Activated CD4-positive, alpha-beta memory T cell treated with anti-CD3 and anti-CD28 coated beads for 36 hours (primary cell): ENCODE measurements at regions not wholly inside any gene's neighbourhood (a gene's known extent, or its start where the extent isn't known, plus 50 kb on each side); places are given as distances from the start of the nearest gene placed in this dataset.
A peak's percentile ranks its signal among the peaks of the same experiment; 100 is the strongest.

ENCODE experiments used
- CTCF ChIA-PET: fragments of 350-600 bp; sonication (Branson Sonifier 250); formaldehyde crosslinking; loops from one replicate; lab custom pipeline; 2021; ENCODE audit warnings: antibody characterized with exemption, inconsistent platforms; lab: Charles Lee
- POLR2A ChIA-PET: fragments of 350-600 bp; sonication (Branson Sonifier 250); formaldehyde crosslinking; loops from one replicate; lab custom pipeline; 2021; ENCODE audit warnings: antibody characterized with exemption; lab: Charles Lee
- DNase-seq: peaks from one replicate; pipeline ENCODE4 v3.0.0-alpha.2; 2020
- H3K27ac Mint-ChIP-seq: one replicate; pipeline ENCODE4 v1.8.0; 2021; ENCODE audit warnings: mixed read lengths
- H3K27me3 Mint-ChIP-seq: one replicate; pipeline ENCODE4 v1.8.0; 2021; ENCODE audit warnings: mixed read lengths
- H3K36me3 Mint-ChIP-seq: one replicate; pipeline ENCODE4 v1.8.0; 2021; ENCODE audit warnings: mixed read lengths
- H3K4me1 Mint-ChIP-seq: one replicate; pipeline ENCODE4 v1.8.0; 2021; ENCODE audit warnings: low read depth, mixed read lengths
- H3K4me3 Mint-ChIP-seq: one replicate; pipeline ENCODE4 v1.8.0; 2021; ENCODE audit warnings: mild to moderate bottlenecking, mixed read lengths
- H3K9me3 Mint-ChIP-seq: one replicate; pipeline ENCODE4 v1.8.0; 2021; ENCODE audit warnings: mixed read lengths
- intact Hi-C: fragments of 100-400 bp; cut with micrococcal nuclease; formaldehyde crosslinking; loops from one replicate; pipeline ENCODE4 v1.15.1; 2023

GRCh38 chr12:91567100-91567485 lies 384.5 kb upstream of the DCN start:
- no peaks in the 10 kb centered on the region for H3K36me3 Mint-ChIP-seq
- no peak overlapping the region for H3K27ac Mint-ChIP-seq
- CTCF ChIA-PET, result interaction anchor here (1.0 kb wide), 1 partner anchor 11 kb away, joined by 4 read pairs; no protein-coding TSS in a partner anchor
- no peak for DNase-seq
- peaks cover 20% of the 10 kb centered on the region for H3K4me1 Mint-ChIP-seq
- POLR2A ChIA-PET, result no interaction called here
- H3K9me3 Mint-ChIP-seq, result no peaks in the 10 kb centered on the region
- intact Hi-C loops, result no loop called here
- H3K27me3 Mint-ChIP-seq, result no peaks in the 10 kb centered on the region
- H3K4me3 Mint-ChIP-seq, result no peak overlapping the region

- Mint-ChIP-seq H3K4me3 (no peak overlapping the region), H3K27ac (no peak overlapping the region), H3K36me3 (no peaks in the 10 kb centered on the region), H3K4me1 (peaks cover 22% of the 10 kb centered on the region), H3K27me3 (no peaks in the 10 kb centered on the region), H3K9me3 (no peaks in the 10 kb centered on the region)
- no peak for DNase-seq
- CTCF ChIA-PET, result interaction anchor here (1.0 kb wide), 1 partner anchor 11 kb away, joined by 4 read pairs; no protein-coding TSS in a partner anchor
- intact Hi-C loops, result no loop called here
- POLR2A ChIA-PET, result no interaction called here
Observed at GRCh38 chr12:91566328-91567099, 383.9 kb upstream of the DCN start.

- H3K36me3 Mint-ChIP-seq, result no peaks in the 10 kb centered on the region
- DNase-seq, result no peak
- H3K27me3 Mint-ChIP-seq, result no peaks in the 10 kb centered on the region
- intact Hi-C loops, result no loop called here
- ChIA-PET POLR2A (no interaction called here), CTCF (no interaction called here)
- no peak overlapping the region for H3K27ac Mint-ChIP-seq
- peaks cover 24% of the 10 kb centered on the region for H3K4me1 Mint-ChIP-seq
- no peak overlapping the region for H3K4me3 Mint-ChIP-seq
- H3K9me3 Mint-ChIP-seq, result no peaks in the 10 kb centered on the region
Observed at GRCh38 chr12:91565846-91566245, 383.2 kb upstream of the DCN start.

- Mint-ChIP-seq H3K27me3 (no peaks in the 10 kb centered on the region), H3K4me3 (no peak overlapping the region), H3K36me3 (no peaks in the 10 kb centered on the region), H3K27ac (no peak overlapping the region), H3K4me1 (peaks cover 24% of the 10 kb centered on the region), H3K9me3 (no peaks in the 10 kb centered on the region)
- peak; percentile 35 for DNase-seq
- POLR2A ChIA-PET, result no interaction called here
- intact Hi-C loops, result no loop called here
- CTCF ChIA-PET, result interaction anchor here (0.6 kb wide), 1 partner anchor 212 kb away, joined by 3 read pairs; no protein-coding TSS in a partner anchor
Observed at GRCh38 chr12:91565246-91565645, 382.6 kb upstream of the DCN start.

GRCh38 chr12:91563011-91563765 lies 380.6 kb upstream of the DCN start:
- Mint-ChIP-seq H3K27me3 (no peaks in the 10 kb centered on the region), H3K4me3 (no peak overlapping the region), H3K36me3 (peaks cover 6% of the 10 kb centered on the region), H3K27ac (no peak overlapping the region), H3K4me1 (peaks cover 24% of the 10 kb centered on the region), H3K9me3 (peaks cover 13% of the 10 kb centered on the region)
- ChIA-PET POLR2A (no interaction called here), CTCF (interaction anchor here (1.7 to 2.1 kb wide), 2 partner anchors 12 to 14 kb away, joined by 4 to 6 read pairs; no protein-coding TSS in a partner anchor)
- DNase-seq, result no peak
- intact Hi-C loops, result no loop called here

- Mint-ChIP-seq H3K4me3 (no peak overlapping the region), H3K4me1 (peaks cover 24% of the 10 kb centered on the region), H3K36me3 (peaks cover 8% of the 10 kb centered on the region), H3K27ac (no peak overlapping the region), H3K9me3 (peaks cover 16% of the 10 kb centered on the region), H3K27me3 (no peaks in the 10 kb centered on the region)
- POLR2A ChIA-PET, result no interaction called here
- CTCF ChIA-PET, result interaction anchor here (1.7 to 2.1 kb wide), 2 partner anchors 12 to 15 kb away, joined by 4 to 6 read pairs; no protein-coding TSS in a partner anchor
- no peak for DNase-seq
- intact Hi-C loops, result no loop called here
Observed at GRCh38 chr12:91562476-91562875, 379.9 kb upstream of the DCN start.

- Mint-ChIP-seq H3K4me1 (peaks cover 24% of the 10 kb centered on the region), H3K36me3 (peaks cover 9% of the 10 kb centered on the region), H3K4me3 (no peak overlapping the region), H3K27ac (no peak overlapping the region), H3K9me3 (peaks cover 16% of the 10 kb centered on the region), H3K27me3 (no peaks in the 10 kb centered on the region)
- DNase-seq, result no peak
- intact Hi-C loops, result no loop called here
- POLR2A ChIA-PET, result no interaction called here
- CTCF ChIA-PET, result interaction anchor here (1.7 kb wide), 1 partner anchor 13 kb away, joined by 4 read pairs; no protein-coding TSS in a partner anchor
Observed at GRCh38 chr12:91561958-91562325, 379.3 kb upstream of the DCN start.

GRCh38 chr12:91561301-91561957 lies 378.8 kb upstream of the DCN start:
- no peak overlapping the region for H3K27ac Mint-ChIP-seq
- H3K4me3 Mint-ChIP-seq, result no peak overlapping the region
- no peak for DNase-seq
- peaks cover 24% of the 10 kb centered on the region for H3K4me1 Mint-ChIP-seq
- CTCF ChIA-PET, result no interaction called here
- peaks cover 9% of the 10 kb centered on the region for H3K36me3 Mint-ChIP-seq
- peaks cover 16% of the 10 kb centered on the region for H3K9me3 Mint-ChIP-seq
- no peaks in the 10 kb centered on the region for H3K27me3 Mint-ChIP-seq
- intact Hi-C loops, result no loop called here
- POLR2A ChIA-PET, result no interaction called here

GRCh38 chr12:91556909-91557308 lies 374.3 kb upstream of the DCN start:
- peaks cover 4% of the 10 kb centered on the region for H3K4me1 Mint-ChIP-seq
- H3K27ac Mint-ChIP-seq, result no peak overlapping the region
- no peak overlapping the region for H3K4me3 Mint-ChIP-seq
- ChIA-PET POLR2A (no interaction called here), CTCF (no interaction called here)
- intact Hi-C loops, result no loop called here
- H3K9me3 Mint-ChIP-seq, result peaks cover 19% of the 10 kb centered on the region
- H3K36me3 Mint-ChIP-seq, result peaks cover 9% of the 10 kb centered on the region
- peaks cover 6% of the 10 kb centered on the region for H3K27me3 Mint-ChIP-seq
- DNase-seq, result no peak

GRCh38 chr12:91555436-91556415 lies 373.1 kb upstream of the DCN start:
- CTCF ChIA-PET, result no interaction called here
- Mint-ChIP-seq H3K4me1 (peaks cover 2% of the 10 kb centered on the region), H3K27me3 (peaks cover 7% of the 10 kb centered on the region), H3K36me3 (peaks cover 9% of the 10 kb centered on the region), H3K27ac (no peak overlapping the region), H3K9me3 (peaks cover 19% of the 10 kb centered on the region), H3K4me3 (no peak overlapping the region)
- intact Hi-C loops, result no loop called here
- no peak for DNase-seq
- POLR2A ChIA-PET, result no interaction called here

- H3K9me3 Mint-ChIP-seq, result peaks cover 3% of the 10 kb centered on the region
- peaks cover 8% of the 10 kb centered on the region for H3K27me3 Mint-ChIP-seq
- H3K4me1 Mint-ChIP-seq, result peaks cover 2% of the 10 kb centered on the region
- no peak overlapping the region for H3K4me3 Mint-ChIP-seq
- DNase-seq, result no peak
- CTCF ChIA-PET, result no interaction called here
- intact Hi-C loops, result no loop called here
- POLR2A ChIA-PET, result no interaction called here
- no peaks in the 10 kb centered on the region for H3K36me3 Mint-ChIP-seq
- no peak overlapping the region for H3K27ac Mint-ChIP-seq
Observed at GRCh38 chr12:91551927-91552326, 369.3 kb upstream of the DCN start.
